HG03378 (cell line): ENCODE measurements at regions not wholly inside any gene's neighbourhood (a gene's known extent, or its start where the extent isn't known, plus 50 kb on each side); places are given as distances from the start of the nearest gene placed in this dataset.
"Not testable (repeated sequence)": the region's sequence is repeated elsewhere in the genome, so short reads cannot be mapped to it uniquely, and the experiment has no call there.

Experiments
- ATAC-seq: cut with Tn5 transposase; IDR thresholded peaks from one replicate; pipeline ENCODE4 v1.9.1; 2021; ENCODE audit warnings: mild to moderate bottlenecking, moderate library complexity; ENCODE audit not compliant: unreplicated experiment

DNA sequence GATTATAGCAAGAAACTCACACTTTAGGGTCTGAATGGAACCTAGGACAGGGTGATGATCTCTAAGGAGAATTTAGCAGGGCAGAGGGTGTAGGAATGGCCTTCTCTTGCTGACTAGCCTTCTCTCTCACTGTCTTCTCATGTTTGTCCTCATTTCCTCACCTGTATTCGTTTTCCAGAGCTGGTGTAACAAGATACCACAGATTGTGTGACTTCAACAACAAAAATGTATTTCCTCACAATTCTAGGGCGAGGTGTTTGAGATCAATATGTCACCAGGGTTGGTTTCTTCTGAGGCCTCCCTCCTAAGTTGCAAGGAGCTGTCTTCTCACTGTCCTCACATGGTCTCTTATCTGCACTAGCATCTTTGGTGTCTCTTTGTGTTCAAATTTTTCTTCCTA, 177.9 kb upstream of the C1orf87 start:
- ATAC-seq = no peak

DNA sequence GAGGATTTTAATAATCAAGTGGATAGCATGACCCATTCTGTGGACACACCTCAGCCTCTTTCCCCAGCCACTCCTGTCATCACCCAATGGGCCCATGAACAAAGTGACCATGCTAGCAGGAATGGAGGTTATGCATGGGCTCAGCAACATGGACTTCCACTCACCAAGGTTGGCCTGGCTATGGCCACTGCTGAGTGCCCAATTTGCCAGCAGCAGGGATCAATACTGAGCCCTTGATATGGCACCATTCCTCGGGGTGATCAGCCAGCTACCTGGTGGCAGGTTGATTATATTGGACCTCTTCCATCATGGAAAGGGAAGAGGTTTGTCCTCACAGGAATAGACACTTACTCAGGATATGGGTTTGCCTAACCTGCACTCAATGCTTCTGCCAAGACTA, 173.9 kb upstream of the C1orf87 start:
- not testable (repeated sequence) for ATAC-seq

DNA sequence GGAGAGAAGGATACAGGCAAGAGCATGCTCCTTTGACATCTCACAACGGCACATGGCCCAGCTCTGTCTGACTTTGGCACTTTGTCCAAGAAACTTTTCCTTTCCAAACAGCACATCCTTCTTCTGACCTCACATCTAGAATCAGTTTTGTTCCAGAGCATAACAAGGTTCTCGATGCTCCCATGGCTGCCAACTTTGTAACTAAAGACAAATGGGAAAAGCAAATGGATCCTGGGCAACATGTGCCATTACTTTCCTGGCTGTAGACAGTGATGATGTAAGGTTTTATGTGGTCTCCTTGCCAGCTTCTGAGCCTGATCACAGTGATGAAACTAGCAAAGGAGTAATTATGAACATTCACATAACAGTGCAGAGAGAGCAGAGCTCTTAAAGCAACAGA, 171.8 kb upstream of the C1orf87 start:
- ATAC-seq = no peak

DNA sequence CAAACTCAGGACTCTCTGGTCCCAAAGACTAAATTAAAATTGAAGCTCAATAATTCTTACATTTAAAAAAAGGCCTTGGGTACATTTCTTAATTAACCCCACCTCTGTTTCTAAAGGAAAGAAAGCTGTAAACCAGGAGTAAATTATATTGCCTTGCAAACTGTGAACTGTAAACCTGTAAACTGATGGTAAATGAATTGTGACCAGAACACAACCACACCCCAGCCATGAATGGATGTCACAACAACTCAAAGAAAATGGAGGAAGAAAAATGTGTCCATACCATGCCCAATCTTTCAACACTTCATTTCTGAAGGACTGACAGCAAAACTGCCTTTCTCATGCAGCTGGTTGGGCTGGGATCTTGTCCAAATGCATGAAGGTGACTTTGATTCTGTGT, 171.3 kb upstream of the C1orf87 start:
- no peak for ATAC-seq

DNA sequence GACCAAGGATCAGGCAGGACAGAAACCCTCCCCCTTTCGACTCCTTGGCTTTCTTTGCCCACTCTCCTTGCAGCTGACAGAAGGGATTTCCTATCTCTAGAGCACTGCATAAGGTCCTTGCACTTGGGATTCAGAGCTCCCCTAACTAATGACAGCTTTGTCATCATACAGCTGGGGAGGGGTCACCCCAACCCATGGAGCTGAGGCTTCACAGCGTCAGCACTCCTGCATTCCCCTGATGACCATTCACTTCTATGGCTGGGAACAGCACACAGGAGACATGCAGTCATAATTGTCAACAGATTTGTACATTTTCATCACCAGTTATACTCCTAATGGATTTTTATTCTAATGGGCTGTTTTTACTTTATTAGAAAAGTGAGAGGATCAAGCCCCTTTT, 161.7 kb upstream of the C1orf87 start:
- no peak for ATAC-seq

DNA sequence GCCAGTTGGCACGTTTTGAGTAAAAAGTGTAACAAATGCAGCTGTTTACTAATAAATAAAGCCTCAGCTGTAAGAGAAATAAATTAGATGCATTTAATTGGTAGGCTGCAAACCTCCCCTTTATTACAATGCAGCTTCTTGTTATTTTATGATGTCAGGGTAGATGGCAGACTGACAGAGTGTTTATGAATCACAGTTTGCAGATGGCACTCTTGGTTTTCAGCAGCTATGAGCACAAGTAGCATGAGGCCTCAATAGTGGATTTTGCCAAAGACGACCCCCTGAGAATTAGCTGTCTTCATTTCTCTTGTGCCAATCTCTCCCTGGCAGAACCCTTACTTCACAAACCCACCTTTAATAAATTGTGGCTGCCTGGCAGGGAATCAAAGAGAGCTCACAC, 161.2 kb upstream of the C1orf87 start:
- no peak for ATAC-seq

DNA sequence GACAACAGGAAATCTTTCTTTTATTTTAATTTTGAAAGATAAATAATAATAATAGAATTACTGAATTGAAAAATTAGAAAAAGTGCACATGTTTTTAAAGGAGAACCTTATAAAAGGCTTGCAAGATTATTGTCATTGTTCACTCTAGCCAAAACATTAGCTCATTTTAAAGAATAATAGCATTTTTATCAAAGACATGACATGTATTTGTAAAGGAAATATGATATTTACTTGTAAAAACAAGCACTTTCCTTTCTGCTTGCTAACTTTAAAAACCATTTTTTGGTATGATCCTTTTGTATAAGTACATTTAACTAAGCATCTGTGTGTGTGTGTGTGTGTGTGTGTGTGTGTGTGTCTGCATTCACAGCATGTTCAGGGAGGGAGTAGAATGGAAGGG, 156.3 kb upstream of the C1orf87 start:
- no peak for ATAC-seq

DNA sequence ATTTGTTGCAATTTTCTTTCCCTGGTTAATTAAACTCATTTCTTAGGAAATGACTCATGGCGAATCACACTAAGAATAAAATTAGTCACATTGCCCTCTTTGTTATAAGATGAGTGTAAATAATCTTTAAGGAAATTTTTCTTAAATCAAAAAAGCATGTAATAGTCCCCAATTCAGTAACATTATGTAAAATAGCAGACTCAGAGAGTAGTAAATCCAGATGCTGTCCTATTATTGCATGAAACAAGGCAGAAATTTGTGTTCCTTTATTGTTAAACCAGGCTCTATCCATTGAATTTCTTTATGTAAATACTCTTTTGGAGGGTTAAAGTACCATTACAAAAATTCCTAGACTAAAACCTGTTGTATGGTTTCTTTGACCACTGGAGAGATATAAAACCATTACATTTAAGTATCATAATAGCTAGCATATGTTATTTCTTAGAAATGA, 154.5 kb upstream of the C1orf87 start:
- no peak for ATAC-seq

DNA sequence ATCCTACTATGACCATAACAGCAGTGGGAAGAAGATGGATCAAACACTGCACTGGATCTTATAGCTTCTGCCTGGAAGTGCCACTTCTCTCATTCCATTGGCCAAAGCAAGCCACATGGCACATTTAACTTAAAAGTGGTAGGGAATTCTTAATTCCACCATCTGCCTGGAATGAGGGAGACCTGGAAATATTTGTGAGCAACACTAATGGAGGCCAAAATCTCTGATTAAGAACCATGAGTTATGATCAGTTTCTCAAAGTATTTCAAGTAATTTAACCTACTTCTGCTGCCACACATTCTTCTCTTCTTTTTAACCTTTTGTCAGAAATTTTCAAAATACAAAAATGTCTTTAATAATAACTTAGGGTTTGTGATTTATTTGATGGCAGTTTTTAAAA, 154.0 kb upstream of the C1orf87 start:
- ATAC-seq = no peak

DNA sequence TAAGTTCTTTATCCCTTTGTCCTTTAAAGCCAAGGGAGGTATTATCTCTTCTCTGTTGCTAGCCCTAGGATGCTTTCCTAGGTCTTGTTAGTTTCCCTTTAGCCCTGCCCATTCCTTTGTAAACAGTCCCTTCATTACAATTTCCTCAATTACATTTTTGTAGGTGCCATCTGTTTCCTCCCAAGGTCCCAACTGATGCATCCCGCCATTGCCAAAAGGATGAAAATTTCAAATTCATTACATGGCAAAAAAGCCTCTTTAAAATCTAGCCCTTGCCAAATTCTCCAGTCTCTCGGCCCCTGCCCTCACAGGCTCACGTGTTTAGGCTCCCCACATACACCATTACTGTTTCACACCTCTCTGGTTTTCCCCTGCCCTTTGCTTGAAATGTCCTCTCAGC, 151.9 kb upstream of the C1orf87 start:
- no peak for ATAC-seq

DNA sequence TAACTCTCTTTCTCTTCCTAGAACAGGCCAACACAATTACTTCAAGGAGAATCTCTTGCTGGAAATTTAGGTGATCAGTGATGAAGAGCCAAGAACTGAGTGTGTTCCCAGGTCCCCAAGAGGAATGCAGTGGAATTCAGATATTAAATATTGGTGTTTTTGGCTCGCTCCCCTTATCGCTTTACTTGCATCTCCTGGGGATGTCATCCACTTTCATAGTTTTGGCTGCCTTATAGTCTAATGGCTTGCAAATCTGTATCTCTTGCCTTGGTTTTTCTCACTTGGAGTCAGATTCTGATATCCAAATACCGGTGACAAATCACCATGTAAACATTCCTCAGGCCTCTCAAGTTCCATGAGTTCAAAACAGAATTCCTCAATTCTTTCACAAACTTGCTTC, 151.0 kb upstream of the C1orf87 start:
- ATAC-seq = no peak

DNA sequence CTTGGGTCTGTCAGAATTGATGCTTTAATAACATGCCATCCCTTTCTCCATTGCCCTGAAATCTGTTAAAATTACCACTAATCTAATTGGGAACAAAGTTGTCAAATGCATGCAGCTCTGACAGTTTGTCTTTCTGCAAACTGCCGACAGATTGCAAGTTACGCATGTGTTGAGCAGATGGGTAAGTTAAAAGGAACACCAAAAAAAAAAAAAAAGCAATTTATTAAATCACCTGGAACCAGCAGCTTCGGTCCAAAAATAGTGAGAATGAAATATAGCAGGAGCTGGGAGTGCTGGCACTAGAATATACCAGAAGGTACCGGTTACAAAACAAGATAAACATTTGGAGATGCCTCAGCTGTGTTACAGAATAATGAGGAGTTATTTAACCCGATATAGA, 149.6 kb upstream of the C1orf87 start:
- ATAC-seq = no peak

DNA sequence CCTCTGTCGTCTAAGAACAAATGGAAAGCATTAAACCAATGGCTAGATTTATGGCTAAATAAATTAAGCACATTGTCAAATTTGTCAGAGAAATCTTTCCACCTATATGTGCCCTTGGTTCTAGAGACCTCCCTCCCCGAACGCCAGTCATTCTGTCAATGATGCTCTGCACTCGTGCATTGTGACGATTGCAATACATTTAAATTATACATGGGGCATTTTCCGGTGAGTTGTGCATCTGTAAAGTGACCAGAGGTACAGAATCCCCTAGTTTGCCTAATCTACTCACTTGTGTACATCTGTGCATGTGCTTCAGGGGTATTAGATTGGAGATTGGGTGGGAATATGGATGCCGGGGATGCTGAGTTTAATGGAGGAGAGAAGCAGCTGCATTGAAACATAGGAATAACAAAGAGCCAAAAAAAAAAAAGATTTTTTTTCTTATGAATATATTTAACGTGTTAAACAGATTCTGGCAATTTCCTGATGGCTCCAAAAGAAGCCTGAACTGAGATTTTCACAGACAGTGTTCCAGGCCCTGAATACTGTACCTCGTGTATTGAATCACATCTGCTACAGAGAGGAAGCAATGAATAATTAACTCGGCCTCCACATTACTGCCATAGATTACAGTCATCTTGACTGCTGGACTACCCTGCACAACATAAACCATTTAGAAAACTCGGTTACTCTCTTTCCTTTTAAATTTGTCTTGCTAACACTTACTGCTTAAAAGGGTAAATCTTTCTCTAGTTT, 149.0 kb upstream of the C1orf87 start:
- no peak for ATAC-seq

DNA sequence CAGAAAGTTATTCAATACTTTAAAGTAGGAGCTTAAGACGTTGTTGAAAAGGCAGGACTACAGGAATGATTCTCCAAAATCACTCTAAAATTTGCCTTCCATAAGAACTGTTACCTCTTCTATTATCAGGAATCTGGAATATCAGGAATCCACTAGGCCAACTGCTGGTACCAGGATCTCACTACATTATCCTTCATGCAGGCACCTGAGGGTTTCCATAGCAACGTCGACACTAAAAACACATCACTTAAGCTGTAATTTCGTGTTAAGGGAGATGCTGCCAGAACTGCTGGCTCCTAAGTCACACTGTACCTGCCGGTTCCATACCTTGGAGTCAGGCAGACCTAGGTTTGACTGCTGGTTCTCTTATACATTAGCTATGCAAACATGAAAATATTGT, 139.7 kb upstream of the C1orf87 start:
- no peak for ATAC-seq

DNA sequence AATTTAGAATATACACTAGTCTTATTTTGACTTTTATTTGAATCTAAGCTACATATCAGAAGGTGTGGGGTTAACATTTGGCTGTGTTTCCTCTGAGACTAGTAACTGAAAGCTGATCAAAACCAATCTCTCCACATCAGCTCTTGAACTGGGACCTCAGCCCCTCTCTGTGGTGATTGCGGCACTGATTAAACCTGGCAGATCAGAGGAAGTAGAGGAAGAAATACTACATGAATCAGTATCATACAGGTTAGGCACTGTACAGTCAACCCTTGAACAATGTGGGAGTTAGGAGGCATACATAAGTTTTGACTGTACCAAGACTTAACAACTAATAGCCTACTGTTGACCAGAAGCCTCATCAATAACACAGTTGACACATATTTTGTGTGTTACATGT, 122.5 kb upstream of the C1orf87 start:
- ATAC-seq = no peak

DNA sequence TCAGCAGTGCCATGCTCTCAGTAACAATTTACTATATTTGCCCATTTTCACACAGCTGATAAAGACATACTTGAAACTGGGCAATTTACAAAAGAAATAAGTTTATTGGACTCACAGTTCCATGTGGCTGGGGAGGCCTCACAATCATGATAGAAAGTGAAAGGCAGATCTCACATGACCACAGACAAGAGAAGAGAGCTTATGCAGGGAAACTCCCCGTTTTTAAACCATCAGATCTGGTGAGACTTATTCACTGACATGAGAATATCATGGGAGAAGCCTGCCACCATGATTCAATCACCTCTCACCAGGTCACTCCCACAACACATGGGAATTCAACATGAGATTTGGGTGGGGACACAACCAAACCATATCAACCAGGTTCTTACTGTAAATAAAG, 112.1 kb upstream of the C1orf87 start:
- no peak for ATAC-seq

DNA sequence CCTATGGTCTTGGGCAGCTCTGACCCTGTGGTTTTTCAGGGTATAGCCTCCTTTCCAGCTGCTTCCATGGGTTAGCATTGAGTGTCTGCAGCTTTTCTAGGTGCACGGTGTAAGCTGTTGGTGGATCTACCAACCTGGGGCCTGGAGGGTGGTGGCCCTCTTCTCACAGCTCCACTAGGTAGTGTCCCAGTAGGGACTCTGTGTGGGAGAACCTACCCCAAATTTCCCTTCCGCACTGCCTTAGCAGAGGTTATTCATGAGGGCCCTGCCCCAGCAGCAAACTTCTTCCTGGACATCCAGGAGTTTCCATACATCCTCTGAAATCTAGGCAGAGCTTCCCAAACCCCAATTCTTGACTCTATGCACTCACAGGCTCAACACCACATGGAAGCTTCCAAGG, 111.0 kb upstream of the C1orf87 start:
- ATAC-seq = no peak

DNA sequence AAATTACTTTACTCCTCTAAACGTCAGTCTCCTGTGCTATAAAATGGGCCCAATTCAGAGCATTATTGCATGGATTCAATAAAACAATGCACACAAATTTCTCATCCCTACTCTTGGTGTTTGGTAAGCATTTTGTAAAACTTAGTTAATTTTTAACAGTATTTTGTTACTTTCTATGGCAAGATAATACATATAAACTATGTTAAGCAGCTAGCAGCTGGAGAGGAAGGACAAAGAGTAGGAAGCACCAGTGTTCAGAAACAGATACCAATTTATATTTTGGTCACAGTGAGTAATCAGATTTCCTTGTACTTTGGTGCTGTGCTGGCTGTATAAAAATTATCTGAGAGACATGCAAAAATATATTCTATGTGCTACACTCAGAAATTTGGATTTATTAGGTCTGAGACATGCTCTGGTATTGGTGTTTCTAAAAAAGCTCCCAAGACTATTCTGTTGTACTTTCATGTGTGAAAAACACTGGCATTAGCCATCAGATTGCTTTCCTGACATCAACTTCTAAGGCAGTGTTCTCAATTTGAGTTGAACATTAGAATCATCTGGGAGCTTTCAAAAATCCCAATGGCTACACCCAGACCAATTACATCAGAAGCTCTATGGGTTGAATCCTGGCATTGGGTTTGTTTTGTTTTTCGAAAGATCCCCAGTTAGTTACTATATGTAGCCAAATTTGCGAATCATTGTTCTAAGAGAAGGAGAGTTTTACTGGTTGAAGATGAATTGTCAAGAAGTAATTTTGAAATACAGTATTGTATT, 100.3 kb upstream of the C1orf87 start:
- ATAC-seq = no peak

DNA sequence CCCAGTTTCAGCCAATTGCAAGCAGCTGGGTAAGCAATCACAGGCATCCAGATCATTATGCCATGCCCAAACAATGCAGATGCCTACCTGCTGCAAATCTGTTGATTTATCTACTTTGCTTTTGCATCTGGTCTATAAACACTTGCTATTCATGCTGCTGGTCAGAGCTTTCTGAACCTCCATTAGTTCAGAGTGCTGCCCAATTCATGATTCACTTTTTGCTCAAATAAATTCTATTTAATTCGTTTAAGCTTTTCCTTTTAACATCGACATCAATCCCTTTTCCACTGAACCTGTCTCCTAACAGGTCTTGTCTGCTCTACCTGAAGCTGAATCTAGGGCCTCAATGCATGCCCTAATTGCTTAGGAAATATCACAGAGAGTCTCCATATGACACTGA, 99.4 kb upstream of the C1orf87 start:
- no peak for ATAC-seq

DNA sequence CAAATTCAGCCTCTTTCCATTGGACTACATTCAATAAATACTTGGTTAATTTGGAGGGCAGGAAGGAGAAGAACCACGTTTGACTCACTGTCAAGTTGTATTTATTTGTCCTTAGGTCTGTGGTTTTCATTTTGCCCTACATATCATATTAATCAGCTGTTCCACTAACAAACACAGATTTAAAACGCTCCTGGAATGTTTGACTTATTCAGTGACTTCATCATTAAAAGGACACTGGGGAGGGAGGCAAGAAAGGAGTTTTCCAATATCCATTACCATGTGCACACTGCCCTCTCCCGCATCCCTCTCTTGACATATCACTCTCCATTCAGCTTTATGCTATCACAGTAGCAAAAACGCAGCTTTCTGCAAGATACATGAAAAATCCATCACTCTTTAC, 98.2 kb upstream of the C1orf87 start:
- no peak for ATAC-seq

DNA sequence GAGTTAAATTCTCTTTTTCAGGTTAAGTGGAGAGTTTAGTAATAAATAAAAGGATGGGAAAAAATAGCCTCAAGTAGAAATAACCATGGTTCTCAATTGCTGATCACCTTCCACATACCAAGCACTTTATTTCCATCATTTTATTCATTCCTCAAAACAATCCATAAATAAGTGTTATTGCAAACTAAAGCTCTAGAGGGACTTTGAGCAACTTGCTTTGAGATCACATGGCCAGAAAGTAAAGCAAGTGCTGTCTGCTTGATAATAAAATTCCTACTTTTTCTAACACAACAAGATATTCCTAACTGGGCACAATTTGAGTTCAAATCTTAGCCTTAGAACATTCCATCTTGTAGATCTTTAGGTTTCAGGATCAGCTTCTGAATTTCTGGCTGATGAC, 97.1 kb upstream of the C1orf87 start:
- no peak for ATAC-seq

DNA sequence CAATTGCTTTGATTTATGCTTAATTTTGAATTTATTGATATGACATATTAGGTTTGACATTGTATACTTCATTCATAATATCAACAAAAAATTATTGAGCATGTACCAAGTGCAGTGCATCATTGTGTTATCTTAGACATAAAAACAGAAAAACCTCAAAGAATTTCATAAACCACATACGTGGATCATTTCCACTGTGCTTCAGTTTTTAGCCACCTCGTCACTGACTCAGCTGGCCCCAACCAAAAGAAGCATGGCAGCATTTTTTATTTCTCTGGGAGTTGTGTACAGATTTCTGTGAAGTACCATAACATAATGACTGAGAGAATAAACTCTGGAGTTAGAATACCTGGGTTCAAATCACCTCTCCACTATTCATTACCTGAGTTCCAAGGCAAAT, 95.6 kb upstream of the C1orf87 start:
- no peak for ATAC-seq

DNA sequence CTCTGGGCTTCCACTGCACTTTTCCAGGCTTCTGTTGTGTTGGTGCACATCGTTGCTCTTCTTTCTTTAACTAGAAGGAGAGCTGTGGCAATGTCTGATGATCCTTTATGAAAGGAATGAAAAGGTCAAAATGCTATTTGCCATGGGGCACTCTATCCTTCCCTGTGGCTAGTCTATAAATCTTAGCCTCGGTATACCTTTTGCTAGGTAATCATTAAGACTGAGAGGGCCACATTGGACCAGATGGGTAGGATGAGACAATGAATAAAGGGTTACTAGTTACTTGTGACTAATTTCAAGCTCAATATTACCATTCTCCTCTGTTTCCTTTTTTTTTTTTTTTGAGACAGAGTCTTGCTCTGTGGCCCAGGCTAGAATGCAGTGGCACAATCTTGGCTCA, 89.4 kb upstream of the C1orf87 start:
- no peak for ATAC-seq
